LoVo (cell line): ENCODE measurements at regions not wholly inside any gene's neighbourhood (a gene's known extent, or its start where the extent isn't known, plus 50 kb on each side); places are given as distances from the start of the nearest gene placed in this dataset.

Source experiments
- DNase-seq: peaks from one replicate; pipeline ENCODE4 v3.0.0-alpha.2; 2016; ENCODE audit warnings: low spot score

DNA sequence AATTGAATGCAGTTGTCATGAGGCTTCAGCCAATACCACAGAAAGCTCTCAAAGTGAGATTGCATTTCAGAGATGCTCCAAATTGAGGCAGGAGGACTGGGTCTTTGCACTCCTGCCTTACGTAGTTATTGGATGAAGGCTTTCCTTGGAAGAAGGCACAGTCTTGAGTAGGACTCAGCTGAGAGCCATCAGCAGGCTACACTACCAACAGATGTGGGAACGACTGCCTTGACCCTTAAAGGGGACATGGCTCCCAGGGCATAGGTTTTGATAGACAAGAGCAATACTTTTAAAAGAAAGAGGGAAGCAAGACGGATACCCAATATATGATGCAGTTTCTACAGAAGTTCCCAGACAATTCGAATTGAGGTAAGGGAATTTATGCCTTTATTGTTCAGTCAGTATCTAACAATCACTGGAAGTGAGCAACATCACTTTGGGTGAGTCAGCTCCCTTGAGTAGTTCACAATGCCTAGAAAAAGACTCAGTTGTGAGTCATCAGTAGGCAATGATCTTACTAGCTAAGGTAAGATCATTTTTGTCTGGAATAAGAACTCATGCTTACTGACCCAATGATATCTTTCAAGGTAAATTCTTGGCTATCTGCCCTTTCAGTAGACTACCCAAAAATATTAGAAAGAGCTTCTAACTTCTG is 390.8 kb downstream of the GJA1 start:
- DNase-seq: peak; percentile 39

DNA sequence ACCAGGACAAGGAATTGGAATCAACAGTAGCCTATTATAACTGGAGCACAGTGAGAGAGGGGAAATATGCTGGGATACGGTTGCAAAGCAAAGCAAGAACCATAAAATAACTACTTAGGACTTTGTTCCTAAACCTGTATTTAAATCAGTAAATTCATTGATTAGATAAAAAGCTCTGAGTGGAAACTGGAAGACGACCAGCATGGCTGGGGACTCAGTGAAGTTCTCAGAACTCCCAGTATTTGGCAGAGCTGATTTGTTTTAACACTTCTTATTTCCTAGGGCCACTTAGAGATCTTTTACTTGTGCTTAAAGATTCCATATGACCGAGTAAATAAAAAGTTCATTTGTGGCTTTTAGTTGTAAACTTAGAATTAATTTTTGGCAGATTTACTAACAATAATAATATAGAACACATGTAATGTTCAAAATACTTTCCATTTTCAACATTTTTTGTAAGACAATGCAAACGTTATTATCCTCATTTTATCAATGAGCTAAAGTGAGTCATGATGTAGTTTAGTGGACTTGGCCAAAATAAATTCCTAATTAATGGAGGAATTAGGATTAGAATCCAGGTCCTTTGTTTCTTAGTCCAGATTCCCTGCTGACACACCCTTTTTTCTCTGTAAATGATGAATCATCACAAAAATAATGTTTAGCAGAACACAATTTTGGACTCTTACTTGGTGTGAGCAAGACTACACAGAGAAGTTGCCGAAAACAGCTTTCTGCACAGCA is 392.9 kb downstream of the GJA1 start:
- DNase-seq: no peak

DNA sequence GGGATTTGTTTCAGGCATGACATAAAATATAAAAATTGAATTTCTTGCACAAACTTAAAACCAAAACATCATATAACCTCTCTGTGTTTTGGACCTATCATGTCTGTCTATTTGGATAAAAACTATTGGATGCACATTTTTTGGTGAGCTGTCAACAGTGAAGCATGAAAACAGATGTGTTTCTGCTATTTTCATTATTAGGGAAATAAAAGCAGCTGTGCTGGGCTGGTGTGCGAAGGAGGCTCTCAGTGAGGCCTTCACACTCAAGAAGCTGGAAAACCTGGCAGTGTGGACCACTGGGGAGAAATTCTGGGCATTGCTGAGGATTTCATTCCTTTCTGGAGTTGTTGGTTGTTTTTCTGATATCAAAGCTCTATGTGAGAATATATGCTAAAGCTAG is 395.3 kb downstream of the GJA1 start:
- DNase-seq: no peak

DNA sequence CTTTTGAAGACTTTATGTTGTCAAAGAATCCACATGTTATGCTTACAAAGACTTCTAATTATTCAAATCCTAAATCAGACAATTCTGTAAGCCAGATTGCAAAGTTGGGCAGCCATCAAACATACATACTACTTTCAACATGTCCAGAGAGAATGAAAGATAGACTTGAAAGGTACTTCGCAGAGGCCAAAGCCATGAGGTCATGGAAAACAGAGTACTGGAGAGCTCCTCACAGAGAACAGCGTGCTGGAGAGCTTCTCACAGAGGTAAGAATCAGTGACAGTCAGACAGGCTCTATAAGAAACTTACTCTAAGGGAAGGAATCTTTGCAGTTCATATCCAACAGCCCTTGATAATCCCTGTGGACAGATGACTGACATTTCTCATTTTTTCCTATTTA is 400.2 kb downstream of the GJA1 start:
- DNase-seq: no peak

DNA sequence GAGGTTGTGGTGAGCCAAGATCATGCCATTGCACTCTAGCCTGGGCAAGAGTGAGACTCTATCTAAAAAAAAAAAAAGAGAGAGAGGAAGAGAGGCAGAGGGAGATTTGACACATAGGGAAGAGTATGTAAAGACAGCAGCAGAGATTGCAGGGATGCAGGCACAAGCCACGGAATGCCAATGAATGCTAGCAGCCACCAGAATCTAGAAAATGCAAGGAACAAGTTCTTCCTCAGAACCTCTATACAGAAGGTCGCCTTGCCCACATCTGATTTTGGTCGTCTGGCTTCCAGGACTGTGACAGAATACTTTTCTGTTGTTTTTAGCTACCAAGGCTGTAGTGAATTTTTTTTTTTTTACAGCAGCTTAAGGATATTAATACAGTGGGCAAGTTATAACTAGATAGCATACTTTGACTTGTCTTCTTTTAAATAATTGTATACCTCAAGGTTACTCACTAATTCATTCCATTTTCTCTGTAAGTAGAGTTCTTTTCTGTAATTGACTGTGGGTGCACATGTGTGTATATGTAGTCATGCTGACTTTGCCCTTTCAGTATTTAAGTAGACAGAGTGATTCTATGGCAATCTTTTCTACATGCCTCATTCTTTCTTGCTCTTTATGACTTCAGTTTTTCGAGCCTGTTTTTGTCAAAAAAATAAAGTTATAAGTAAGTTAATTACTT is 402.2 kb downstream of the GJA1 start:
- DNase-seq: no peak

DNA sequence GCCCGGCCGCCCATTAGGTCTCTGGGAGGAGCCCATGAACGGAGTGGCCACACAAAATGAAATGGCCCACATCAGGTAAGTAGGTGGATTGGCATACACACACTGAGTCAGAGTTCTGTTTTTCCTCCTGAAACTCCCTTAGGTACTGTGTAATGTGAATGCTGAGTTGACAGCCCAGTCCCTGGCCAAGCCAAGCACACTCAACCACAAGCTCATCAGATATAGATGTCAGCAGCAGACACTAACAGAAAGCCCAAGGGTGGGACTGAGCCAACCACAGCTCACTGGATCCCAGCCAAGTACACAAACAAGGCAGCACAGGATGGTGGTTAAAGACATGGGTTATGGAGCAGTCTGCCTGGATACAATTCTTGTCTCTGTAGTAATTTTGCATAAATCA is 403.4 kb downstream of the GJA1 start:
- peak; percentile 4 for DNase-seq

DNA sequence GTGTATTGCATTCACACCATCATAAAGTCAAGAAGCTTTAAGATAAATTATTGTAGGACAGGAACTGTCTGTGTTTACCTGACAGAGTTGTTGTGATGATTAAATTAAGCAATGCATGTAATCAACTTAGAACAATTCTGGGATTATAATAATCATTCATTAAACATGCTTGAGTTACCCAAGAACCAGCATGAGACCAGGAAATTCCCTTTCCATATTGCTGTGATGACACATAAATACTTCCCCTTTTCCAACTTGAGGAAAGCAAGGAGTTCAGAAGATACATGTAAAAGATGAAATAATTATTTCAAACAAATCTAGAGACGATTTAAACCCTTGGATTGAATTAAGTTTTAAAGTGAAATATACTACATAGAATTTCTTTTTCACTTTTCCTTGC is 404.4 kb downstream of the GJA1 start:
- DNase-seq: no peak

DNA sequence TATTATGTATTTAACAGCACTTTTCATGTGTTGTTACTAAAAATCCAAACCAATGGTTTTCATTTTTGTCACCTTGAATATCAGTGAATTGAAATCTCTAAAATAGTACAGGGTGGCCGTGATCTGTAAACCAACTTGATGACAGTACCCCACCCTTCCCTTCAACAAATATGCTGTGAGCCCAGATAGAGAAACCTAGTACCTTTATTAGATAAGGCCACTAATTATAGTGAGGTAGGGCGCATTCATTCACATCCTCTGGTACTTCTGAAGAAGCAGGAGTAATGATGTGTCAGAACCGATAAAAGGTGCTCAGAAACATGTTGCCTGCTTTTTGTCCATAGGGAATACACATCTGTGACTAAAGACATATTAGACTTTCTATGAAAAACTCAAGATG is 409.5 kb downstream of the GJA1 start:
- no peak for DNase-seq

DNA sequence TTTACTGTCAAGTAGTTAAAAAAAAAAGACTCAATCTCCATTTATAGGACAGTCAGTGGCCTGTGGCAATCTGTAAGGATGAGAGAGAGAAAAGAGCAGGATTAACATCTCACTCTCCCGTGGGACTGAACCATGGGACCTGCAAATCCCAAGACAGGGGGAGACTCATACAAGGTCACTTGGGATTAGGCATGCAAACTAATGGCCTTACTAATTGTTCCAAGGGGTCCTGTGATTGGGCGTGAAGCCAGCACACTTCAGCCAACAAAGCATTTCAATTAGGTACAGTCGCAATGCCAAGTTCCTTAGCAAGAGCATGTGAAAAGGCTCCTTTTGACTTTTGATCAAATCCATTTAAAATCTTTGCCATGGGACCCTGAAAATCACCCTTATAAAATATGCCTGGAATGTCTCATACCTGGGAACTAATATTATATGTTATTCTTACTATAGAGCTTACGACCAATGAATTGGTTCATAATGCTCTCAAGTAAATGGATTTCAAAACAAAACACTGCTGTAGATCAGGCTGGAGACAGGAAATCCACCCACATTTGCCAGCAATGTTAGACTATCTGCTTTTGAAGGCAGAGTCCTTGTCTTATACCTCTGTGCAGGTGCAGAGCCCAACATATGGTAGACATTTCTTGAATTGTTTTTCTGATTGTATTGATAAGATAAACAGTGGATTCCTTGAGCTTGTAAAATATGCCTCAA is 412.5 kb downstream of the GJA1 start:
- no peak for DNase-seq

DNA sequence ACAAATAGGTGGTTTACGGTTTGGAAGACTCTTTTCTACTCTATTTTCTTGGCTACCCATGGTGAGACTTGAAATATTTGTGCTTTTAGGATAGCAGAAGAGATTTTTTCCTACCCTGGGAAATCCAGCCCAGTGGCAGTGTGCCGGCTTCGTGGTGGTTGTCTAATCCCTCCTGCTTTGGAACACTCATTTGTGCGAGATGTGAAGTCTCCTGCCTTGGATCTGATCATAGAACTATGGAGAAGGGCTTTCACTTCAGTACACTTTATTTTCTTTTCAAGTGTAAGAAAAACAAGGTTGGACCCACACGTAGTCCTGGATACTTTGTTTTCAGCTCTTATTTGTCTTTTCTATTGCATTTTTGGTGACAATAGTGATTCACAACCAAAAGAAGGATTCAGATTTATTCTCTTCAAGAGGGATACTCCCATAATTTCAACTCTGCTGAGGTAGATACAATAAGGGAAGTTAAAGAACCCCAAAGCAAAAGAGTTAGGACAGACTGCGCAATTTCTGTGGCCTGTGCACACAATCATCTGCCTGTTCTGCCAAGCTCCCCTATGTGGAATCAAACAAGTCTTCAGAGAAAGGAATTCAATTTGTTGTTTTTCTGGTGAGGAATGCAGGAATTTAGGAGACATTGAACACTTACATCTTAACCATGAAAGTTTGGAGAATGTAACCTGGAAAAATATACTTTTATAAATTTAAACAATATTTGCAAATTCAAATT is 413.2 kb downstream of the GJA1 start:
- DNase-seq: no peak

DNA sequence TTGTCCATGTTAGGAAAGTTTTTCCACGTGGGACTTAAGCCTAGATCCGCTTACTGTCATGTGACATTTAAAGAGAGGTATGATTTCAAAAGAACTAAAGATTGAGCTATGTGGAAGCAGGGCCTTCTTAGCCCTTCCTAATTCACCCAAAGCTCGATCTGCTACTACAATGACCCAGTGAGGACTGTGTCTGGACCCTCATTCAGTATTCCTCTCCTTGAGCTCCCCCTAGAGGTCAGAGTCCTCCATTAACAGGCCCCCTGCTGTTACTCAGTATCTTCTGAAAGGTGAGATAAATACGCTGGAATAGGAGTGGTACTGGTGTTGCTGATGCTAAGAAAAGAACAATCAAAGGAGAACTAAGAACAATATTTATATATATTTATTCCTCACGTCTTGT is 414.0 kb downstream of the GJA1 start:
- peak; percentile 25 for DNase-seq

DNA sequence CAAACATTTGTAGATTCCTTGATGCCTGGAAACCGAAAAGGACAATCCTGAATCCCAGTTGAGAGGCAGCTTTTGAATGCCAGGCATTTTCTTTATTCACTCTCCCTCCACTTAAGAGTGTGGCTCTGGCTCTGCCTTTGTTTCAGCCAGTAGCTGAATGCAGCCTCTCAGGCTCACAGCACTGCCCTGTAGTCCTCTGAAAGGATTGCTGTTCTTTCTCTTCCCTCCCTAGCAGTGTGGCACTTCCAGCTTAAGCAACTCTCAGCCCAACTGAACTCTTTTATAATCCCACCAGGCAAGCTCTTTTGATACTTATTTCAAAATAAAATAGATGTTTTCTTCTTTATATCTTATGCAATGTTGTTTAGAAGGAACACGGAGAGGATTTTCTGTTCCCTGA is 415.6 kb downstream of the GJA1 start:
- DNase-seq: no peak

DNA sequence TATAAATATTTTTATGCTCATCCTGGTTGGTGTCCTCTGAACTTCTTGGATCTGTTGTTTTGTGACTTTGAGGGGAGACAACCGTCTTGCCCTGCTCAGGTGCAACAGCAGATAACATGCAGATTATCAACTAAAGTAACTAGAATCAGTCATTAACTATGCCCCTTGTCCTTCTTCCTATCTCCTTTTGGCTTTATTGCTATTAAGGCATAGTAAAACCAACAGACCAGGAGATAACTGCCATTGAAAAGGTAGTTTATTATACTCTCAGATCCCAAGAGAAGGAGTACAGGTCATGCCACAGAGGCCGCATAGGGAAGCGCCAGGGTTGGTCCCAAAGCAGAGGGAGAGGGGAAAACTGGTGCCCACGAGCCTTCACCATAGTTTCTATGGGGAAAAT is 418.2 kb downstream of the GJA1 start:
- DNase-seq: no peak

DNA sequence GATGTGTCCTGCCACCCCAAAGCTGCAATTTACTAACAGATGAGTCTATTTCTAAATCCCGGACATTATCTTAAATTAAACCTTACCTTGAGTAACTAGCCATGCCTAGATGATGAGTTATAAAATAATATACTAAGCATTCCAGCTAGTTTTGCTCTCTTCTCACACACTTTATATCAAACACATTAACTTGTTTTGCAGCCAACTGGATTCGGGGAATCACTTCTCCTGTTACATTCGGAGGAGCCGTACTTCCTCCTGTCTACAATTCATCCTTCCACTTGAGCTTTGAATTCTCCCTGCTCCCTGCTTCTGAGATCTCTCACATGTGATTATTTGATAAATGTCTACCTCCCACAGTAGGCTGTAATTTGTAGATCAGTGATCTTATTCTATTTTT is 420.1 kb downstream of the GJA1 start:
- no peak for DNase-seq

DNA sequence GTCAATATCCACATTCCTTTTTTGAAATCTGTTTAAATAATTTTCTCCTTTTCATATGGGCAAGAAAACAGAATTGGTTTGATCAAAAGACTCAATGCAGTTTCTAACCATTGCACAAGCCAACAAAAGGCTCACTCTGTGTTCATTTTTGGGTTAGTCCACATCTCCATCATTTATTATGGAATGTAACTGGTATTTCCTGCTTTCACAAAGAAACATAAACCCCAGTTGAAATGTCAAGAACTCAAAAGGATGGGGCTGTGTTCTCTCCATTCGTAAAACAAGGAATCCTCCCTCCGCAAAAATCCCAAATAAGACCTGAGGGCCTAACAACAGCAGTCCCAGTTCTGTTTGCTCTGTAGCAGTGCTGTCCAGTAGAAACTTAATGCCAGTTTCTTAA is 420.9 kb downstream of the GJA1 start:
- no peak for DNase-seq

DNA sequence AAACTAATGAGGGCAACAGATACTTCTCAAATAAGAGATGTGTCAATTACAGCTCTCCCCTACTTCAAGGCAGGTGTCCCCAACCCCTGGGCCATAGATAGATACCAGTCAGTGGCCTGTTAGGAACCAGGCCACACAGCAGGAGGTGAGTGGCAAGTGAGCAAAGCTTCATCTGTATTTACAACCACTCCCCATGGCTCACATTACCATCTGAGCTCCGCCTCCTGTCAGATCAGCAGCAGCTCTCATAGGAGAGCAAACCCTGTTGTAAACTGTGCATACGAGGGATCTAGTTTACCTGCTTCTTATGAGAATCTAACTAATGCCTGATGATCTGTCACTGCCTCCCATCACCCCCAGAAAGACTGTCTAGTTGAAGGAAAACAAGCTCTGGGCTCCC is 422.1 kb downstream of the GJA1 start:
- DNase-seq: no peak

DNA sequence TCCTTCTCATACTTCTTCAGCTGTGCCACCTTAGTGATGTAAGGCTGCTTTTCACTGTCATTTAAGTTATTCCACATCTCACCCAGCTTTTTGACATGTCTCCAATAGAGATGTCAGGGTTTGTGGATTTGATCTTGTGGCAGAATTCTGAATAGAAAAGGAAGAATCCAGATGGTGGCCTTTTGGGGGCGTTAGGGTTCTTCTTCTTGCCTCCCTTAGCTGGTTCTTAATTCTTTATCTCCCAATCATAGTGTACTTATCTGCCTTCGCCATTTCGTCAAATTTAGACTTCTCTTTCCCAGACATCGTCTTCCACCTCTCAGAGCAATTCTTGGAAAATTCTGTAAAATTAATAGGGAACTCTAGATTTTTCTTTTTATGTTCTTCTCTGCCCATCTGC is 422.9 kb downstream of the GJA1 start:
- no peak for DNase-seq

DNA sequence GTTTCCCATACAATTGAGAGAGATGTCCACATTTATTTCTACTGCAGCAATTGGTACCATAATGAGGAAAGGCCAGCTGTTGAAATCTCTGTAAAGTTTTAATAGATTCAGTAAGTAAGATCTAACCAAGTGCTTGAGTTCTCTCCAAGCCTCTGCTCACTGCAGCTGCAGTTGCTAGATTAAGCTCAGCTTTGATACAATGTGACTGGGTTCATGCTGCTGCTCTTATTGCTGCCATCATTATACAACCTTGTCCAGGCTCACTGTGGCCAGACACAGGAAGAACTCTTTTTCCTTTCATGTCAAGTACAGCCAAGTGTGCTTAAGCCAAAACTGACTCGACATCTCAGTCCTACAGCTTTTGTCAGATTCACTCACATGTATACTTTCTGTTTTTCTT is 423.5 kb downstream of the GJA1 start:
- no peak for DNase-seq

DNA sequence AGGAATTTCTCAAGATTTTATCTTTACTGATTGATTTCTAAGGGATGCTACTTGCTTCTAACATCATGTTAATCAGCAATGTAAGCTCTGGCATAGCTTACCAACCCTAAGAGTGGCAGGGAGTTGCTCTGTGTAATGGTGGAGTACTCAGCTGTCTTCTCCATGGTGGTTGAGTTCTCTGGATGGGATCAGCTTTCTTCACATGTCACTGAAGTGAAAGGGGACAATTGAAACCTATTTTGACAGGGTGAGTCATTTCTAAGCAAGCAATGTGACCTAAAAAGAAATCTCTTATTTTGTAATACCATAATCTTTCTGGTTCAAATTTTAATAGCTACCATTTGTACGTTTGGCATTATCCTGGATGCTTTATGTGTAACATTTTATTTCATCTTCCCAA is 430.4 kb downstream of the GJA1 start:
- no peak for DNase-seq

DNA sequence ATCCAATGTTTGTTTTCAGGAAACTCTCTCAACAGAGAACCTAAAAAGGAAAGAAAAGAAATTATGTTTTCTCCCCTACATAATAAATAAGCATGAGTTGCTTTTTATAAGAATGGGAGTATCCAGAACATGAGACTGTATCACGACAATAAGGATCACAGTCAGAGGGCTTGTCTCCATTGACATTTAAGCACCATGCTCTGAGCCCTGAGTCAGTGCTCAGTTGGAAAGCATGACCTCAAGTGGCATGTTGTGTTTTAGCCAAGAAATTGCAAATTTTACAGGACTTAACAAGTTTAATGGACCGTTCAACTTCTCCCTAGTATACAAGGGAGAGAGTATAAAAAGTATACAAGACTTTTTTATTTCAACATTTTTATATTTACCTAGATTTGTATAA is 431.6 kb downstream of the GJA1 start:
- no peak for DNase-seq

DNA sequence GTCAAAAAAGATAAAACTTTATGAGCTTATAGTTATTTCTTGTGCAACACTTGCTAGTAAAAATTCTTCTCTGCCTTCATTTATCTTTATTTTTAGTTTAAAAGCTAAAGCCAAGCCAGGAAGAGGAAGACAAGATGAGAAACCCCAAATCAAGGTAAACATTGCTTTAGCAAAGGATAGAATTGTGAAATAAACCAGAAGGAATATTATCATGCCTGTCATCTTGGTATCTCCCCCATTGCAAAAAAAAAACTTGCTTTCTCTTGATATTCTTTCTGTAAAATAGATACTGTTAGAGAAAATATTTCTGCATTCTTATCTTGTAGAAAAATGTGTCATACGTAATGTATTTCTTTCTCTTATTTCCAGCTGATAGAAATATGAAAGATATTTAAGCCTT is 432.8 kb downstream of the GJA1 start:
- no peak for DNase-seq

DNA sequence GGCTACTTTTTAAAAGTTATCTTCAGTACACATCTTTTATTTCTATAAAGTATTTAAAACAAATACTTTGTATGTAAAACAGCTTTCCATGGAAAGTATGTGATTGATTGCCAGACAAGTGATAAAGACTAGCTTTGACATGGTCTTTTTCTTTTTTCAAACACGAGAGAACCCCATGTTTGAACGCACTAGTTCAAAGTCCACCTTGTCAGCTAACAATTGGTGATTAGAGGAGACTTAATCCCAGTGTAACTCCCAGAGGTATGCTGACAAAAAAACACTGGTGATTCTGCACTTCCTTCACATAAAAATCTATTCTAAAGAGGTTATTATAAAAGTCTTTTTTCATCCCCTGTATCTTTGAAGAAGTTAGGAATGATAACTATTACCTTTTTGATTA is 438.1 kb downstream of the GJA1 start:
- DNase-seq: no peak
